Caco-2 (cell line): ENCODE measurements at regions not wholly inside any gene's neighbourhood (a gene's known extent, or its start where the extent isn't known, plus 50 kb on each side); places are given as distances from the start of the nearest gene placed in this dataset.

Experiments
- BruUV-seq: library from RNA; stranded (reverse); fragments of 400-500 nt; replicated peaks from 2 replicates; lab custom pipeline; 2021; lab: Mats Ljungman, UMichigan
- CTCF ChIA-PET: fragments of 300-600 bp; sonication (Branson Sonifier 250); formaldehyde crosslinking; loops from one replicate; lab custom pipeline; 2022; ENCODE audit warnings: antibody characterized with exemption; lab: Charles Lee
- POLR2A ChIA-PET: fragments of 300-600 bp; sonication (Branson Sonifier 250); formaldehyde crosslinking; loops from one replicate; lab custom pipeline; 2022; ENCODE audit warnings: antibody characterized with exemption; lab: Charles Lee
- DNase-seq, 2 experiments: peaks; one replicate each; pipeline versions ENCODE4 v3.0.0 to v3.0.0-alpha.2; 2020 to 2022
- H3K27me3 ChIP-seq: replicated peaks from 2 replicates; pipeline ENCODE4 v1.6.0; 2011; ENCODE audit warnings: low read length; ENCODE audit not compliant: control insufficient read depth, insufficient read depth
- H3K36me3 ChIP-seq: 2 replicates; pipeline ENCODE4 v1.5.1; 2011; ENCODE audit warnings: low read length; ENCODE audit not compliant: control insufficient read depth, insufficient read depth
- H3K4me1 ChIP-seq: fragments of 250-450 bp; sonication (Bioruptor Pico); 2 replicates; pipeline ENCODE4 v1.5.1; 2020; ENCODE audit warnings: mild to moderate bottlenecking
- H3K4me3 ChIP-seq: 2 replicates; pipeline ENCODE4 v1.5.1; 2011; ENCODE audit warnings: low read depth, mild to moderate bottlenecking, control low read depth, low read length
- H3K9me3 ChIP-seq: fragments of 250-450 bp; sonication (Bioruptor Pico); 2 replicates; pipeline ENCODE4 v1.5.1; 2020; ENCODE audit warnings: mild to moderate bottlenecking, moderate library complexity
- H3K27ac Mint-ChIP-seq: one replicate; pipeline ENCODE4 v1.8.0; 2022; ENCODE audit warnings: mixed read lengths; ENCODE audit not compliant: unreplicated experiment
- H3K27me3 Mint-ChIP-seq: one replicate; pipeline ENCODE4 v1.8.0; 2022; ENCODE audit warnings: mixed read lengths; ENCODE audit not compliant: insufficient read depth, unreplicated experiment
- H3K36me3 Mint-ChIP-seq: one replicate; pipeline ENCODE4 v1.8.0; 2022; ENCODE audit warnings: mild to moderate bottlenecking, mixed read lengths; ENCODE audit not compliant: insufficient read depth, unreplicated experiment
- H3K4me1 Mint-ChIP-seq: one replicate; pipeline ENCODE4 v1.8.0; 2022; ENCODE audit warnings: low read depth, mixed read lengths; ENCODE audit not compliant: unreplicated experiment
- H3K4me3 Mint-ChIP-seq: one replicate; pipeline ENCODE4 v1.8.0; 2022; ENCODE audit warnings: mild to moderate bottlenecking, moderate library complexity, mixed read lengths; ENCODE audit not compliant: unreplicated experiment
- H3K9me3 Mint-ChIP-seq: one replicate; pipeline ENCODE4 v1.8.0; 2022; ENCODE audit warnings: mixed read lengths; ENCODE audit not compliant: unreplicated experiment
- intact Hi-C: fragments of 100-400 bp; cut with micrococcal nuclease; formaldehyde crosslinking; loops from one replicate; pipeline ENCODE4 v1.10.0; 2022; ENCODE audit not compliant: unreplicated experiment
- TF ChIP-seq, protein P1 (sequence below), 2 experiments: fragments of 200-600 bp in 1 of 2; IDR thresholded peaks; 1 replicate in 1 of 2; 2 replicates in 1 of 2; pipeline versions ENCODE4 v1.5.1 to v1.8.0; 2011 to 2022; ENCODE audit warnings: antibody characterized with exemption in 1 of 2, control low read depth in 1 of 2, inconsistent platforms in 1 of 2, low read depth in 1 of 2, low read length in 1 of 2, mild to moderate bottlenecking in 1 of 2, moderate library complexity in 1 of 2; ENCODE audit not compliant: insufficient read depth in 1 of 2, severe bottlenecking in 1 of 2, unreplicated experiment in 1 of 2

DNA sequence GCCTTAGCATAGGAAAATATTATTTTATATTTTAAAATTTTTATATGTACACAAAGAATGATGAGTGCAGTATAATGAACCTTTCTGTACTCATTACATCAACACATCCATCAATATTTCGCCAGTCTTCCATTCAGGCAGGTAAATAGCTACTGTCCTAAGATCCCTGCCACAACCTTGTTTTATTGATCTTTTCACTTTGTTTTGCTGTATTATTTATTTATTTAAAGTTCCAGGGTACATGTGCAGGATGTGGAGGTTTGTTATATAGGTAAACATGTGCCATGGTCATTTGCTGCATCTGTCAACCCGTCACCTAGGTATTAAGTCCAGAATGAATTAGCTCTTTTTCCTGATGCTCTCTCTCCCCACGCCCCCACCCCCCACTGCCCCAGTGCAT lies 64.6 kb downstream of the INHBB start:
- Mint-ChIP-seq H3K4me1 (peaks cover 11% of the 10 kb centered on the region), H3K27me3 (no peaks in the 10 kb centered on the region), H3K4me3 (no peak overlapping the region), H3K9me3 (peaks cover 30% of the 10 kb centered on the region), H3K27ac (no peak overlapping the region), H3K36me3 (peaks cover 10% of the 10 kb centered on the region)
- Histone ChIP-seq H3K9me3 (peaks cover 23% of the 10 kb centered on the region), H3K36me3 (no peaks in the 10 kb centered on the region), H3K27me3 (no peaks in the 10 kb centered on the region), H3K4me3 (no peak overlapping the region), H3K4me1 (peaks cover 8% of the 10 kb centered on the region)
- intact Hi-C loops, result no loop called here
- POLR2A ChIA-PET, result no interaction called here
- CTCF ChIA-PET, result no interaction called here
- TF ChIP-seq, protein P1, sequence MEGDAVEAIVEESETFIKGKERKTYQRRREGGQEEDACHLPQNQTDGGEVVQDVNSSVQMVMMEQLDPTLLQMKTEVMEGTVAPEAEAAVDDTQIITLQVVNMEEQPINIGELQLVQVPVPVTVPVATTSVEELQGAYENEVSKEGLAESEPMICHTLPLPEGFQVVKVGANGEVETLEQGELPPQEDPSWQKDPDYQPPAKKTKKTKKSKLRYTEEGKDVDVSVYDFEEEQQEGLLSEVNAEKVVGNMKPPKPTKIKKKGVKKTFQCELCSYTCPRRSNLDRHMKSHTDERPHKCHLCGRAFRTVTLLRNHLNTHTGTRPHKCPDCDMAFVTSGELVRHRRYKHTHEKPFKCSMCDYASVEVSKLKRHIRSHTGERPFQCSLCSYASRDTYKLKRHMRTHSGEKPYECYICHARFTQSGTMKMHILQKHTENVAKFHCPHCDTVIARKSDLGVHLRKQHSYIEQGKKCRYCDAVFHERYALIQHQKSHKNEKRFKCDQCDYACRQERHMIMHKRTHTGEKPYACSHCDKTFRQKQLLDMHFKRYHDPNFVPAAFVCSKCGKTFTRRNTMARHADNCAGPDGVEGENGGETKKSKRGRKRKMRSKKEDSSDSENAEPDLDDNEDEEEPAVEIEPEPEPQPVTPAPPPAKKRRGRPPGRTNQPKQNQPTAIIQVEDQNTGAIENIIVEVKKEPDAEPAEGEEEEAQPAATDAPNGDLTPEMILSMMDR (IDR thresholded peaks at IDR 0.05; ENCODE audit: insufficient read depth in 1 of 2, low read depth in 1 of 2, low read length in 1 of 2, severe bottlenecking in 1 of 2, unreplicated experiment in 1 of 2), result no peak
- no peak for DNase-seq
- BruUV-seq, result no TSS peak

DNA sequence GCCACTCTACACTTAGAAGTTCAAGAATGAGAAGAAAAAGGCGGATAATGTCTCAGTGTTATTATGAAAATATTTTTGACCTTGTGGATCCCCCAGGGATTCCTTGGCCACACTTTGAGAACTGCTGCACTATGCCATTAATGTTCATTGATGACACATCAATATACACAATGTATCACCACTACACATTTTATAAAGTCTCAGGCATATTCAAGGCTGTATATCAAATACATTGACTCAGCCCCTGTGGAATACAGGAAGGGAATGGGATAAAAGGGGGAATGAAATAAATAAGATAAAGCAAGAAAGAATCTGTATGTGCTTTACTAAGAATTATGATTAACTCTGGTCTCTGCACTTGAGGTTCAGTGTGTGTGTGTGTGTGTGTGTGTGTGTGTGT lies 69.1 kb downstream of the INHBB start:
- no peaks in the 10 kb centered on the region for H3K4me1 Mint-ChIP-seq
- H3K27me3 ChIP-seq, result no peaks in the 10 kb centered on the region
- no peak overlapping the region for H3K4me3 ChIP-seq
- CTCF ChIA-PET, result no interaction called here
- no peaks in the 10 kb centered on the region for H3K9me3 Mint-ChIP-seq
- no peaks in the 10 kb centered on the region for H3K27me3 Mint-ChIP-seq
- TF ChIP-seq, protein P1 (IDR thresholded peaks at IDR 0.05; ENCODE audit: insufficient read depth in 1 of 2, low read depth in 1 of 2, low read length in 1 of 2, severe bottlenecking in 1 of 2, unreplicated experiment in 1 of 2), result no peak
- POLR2A ChIA-PET, result no interaction called here
- peaks cover 3% of the 10 kb centered on the region for H3K36me3 Mint-ChIP-seq
- no peak overlapping the region for H3K4me3 Mint-ChIP-seq
- no peaks in the 10 kb centered on the region for H3K36me3 ChIP-seq
- H3K4me1 ChIP-seq, result no peaks in the 10 kb centered on the region
- peaks cover 8% of the 10 kb centered on the region for H3K9me3 ChIP-seq
- intact Hi-C loops, result no loop called here
- no peak overlapping the region for H3K27ac Mint-ChIP-seq
- BruUV-seq, result no TSS peak
- DNase-seq, result no peak

DNA sequence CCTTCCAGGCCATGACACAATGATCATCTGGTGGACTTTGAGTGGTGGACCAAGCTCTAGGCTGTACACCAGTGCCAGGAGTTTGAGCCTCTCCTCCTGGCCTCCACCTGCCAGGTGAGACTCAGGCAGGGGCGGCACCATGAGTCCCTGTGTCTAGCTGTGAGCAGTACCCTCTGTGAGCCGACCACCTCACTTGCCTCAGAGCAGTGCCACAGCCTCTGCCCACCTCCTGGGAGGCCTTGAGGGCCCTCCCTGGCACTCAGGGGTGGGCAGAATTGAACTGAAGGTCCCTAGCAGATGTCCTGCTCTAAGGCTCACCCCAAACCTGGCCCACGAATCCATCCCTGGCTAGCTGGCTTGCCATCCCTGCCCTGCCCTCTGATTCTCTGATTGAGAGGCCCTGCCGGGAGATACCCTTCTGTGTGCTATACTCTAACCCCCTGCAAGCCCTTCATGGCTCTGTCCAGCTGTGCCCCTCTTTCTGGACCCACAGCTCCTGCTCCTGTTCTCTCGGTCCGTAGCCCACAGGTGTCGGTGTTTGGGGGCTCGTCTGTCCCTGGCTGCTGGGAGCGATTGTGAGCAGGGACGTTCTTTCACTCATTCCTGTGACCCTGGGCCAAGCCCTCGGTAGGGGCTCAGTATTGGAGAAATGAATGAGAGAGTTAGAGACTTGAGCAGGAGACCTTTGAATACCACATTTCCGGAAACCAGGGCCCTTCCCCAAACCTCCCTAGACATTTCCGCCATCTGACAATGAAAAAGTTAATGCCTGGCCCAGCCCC lies 70.0 kb downstream of the INHBB start:
- H3K4me1 Mint-ChIP-seq, result no peaks in the 10 kb centered on the region
- POLR2A ChIA-PET, result no interaction called here
- no peak for DNase-seq
- H3K27me3 ChIP-seq, result no peaks in the 10 kb centered on the region
- no peak overlapping the region for H3K27ac Mint-ChIP-seq
- CTCF ChIA-PET, result no interaction called here
- H3K4me3 Mint-ChIP-seq, result no peak overlapping the region
- TF ChIP-seq, protein P1 (IDR thresholded peaks at IDR 0.05; ENCODE audit: insufficient read depth in 1 of 2, low read depth in 1 of 2, low read length in 1 of 2, severe bottlenecking in 1 of 2, unreplicated experiment in 1 of 2), result no peak
- intact Hi-C loops, result no loop called here
- no peaks in the 10 kb centered on the region for H3K36me3 ChIP-seq
- H3K36me3 Mint-ChIP-seq, result no peaks in the 10 kb centered on the region
- no peaks in the 10 kb centered on the region for H3K27me3 Mint-ChIP-seq
- peaks cover 4% of the 10 kb centered on the region; the same call in 1 of the 2 replicates for H3K9me3 ChIP-seq
- BruUV-seq, result no TSS peak
- no peaks in the 10 kb centered on the region for H3K9me3 Mint-ChIP-seq
- no peaks in the 10 kb centered on the region for H3K4me1 ChIP-seq
- H3K4me3 ChIP-seq, result no peak overlapping the region
